Neutrophil (primary cell): ENCODE measurements at regions not wholly inside any gene's neighbourhood (a gene's known extent, or its start where the extent isn't known, plus 50 kb on each side); places are given as distances from the start of the nearest gene placed in this dataset.

ENCODE experiments used
- H3K27ac ChIP-seq: fragments of 200-600 bp; sonication (generic); 2 replicates; pipeline ENCODE4 v1.5.1; 2016; ENCODE audit warnings: mild to moderate bottlenecking, moderate library complexity
- H3K27me3 ChIP-seq: fragments of 200-600 bp; sonication (generic); 2 replicates; pipeline ENCODE4 v1.6.0; 2016; ENCODE audit warnings: mild to moderate bottlenecking
- H3K36me3 ChIP-seq: fragments of 200-600 bp; sonication (generic); 2 replicates; pipeline ENCODE4 v1.5.1; 2017
- H3K4me1 ChIP-seq, 2 experiments: fragments of 200-600 bp in 1 of 2; sonication (generic) in 1 of 2; 1 replicate in 1 of 2; 2 replicates in 1 of 2; pipeline versions ENCODE4 v1.5.1 to v1.6.1; 2013 to 2016; ENCODE audit warnings: low read depth in 1 of 2, low read length in 1 of 2, mild to moderate bottlenecking in 1 of 2, moderate library complexity in 1 of 2; ENCODE audit not compliant: control insufficient read depth in 1 of 2, insufficient read depth in 1 of 2
- H3K4me3 ChIP-seq, 2 experiments: fragments of 200-600 bp in 1 of 2; sonication (generic) in 1 of 2; 1 replicate in 1 of 2; 2 replicates in 1 of 2; pipeline ENCODE4 v1.5.1; 2013 to 2016; ENCODE audit warnings: low read depth in 1 of 2, low read length in 1 of 2, mild to moderate bottlenecking in 1 of 2, moderate library complexity in 1 of 2
- H3K9me3 ChIP-seq: fragments of 200-600 bp; sonication (generic); 2 replicates; pipeline ENCODE4 v1.5.1; 2016
- CTCF ChIP-seq: fragments of 200-600 bp; sonication (generic); IDR thresholded peaks from 2 replicates; pipeline ENCODE4 v1.5.1; 2016; ENCODE audit warnings: antibody characterized with exemption

GRCh38 chr16:47895146-47895545, 260.6 kb downstream of the ABCC12 start:
- H3K27ac ChIP-seq, result no peak overlapping the region
- no peaks in the 10 kb centered on the region for H3K4me1 ChIP-seq
- no peak overlapping the region for H3K4me3 ChIP-seq
- H3K36me3 ChIP-seq, result no peaks in the 10 kb centered on the region
- no peaks in the 10 kb centered on the region for H3K27me3 ChIP-seq
- H3K9me3 ChIP-seq, result no peaks in the 10 kb centered on the region
- TF ChIP-seq CTCF, result no peak

GRCh38 chr16:47892999-47893398, 262.8 kb downstream of the ABCC12 start:
- Histone ChIP-seq H3K9me3 (no peaks in the 10 kb centered on the region), H3K4me1 (no peaks in the 10 kb centered on the region), H3K4me3 (no peak overlapping the region), H3K27ac (no peak overlapping the region), H3K27me3 (no peaks in the 10 kb centered on the region), H3K36me3 (no peaks in the 10 kb centered on the region)
- no peak for TF ChIP-seq CTCF

- Histone ChIP-seq H3K27ac (no peak overlapping the region), H3K4me1 (no peaks in the 10 kb centered on the region), H3K9me3 (no peaks in the 10 kb centered on the region), H3K36me3 (no peaks in the 10 kb centered on the region), H3K4me3 (no peak overlapping the region), H3K27me3 (peaks cover 26% of the 10 kb centered on the region)
- no peak for TF ChIP-seq CTCF
Observed at GRCh38 chr16:47888734-47889133, 267.1 kb downstream of the ABCC12 start.

GRCh38 chr16:47888142-47888541, 267.7 kb downstream of the ABCC12 start:
- Histone ChIP-seq H3K4me3 (no peak overlapping the region), H3K36me3 (no peaks in the 10 kb centered on the region), H3K9me3 (no peaks in the 10 kb centered on the region), H3K4me1 (no peaks in the 10 kb centered on the region), H3K27ac (no peak overlapping the region), H3K27me3 (peaks cover 26% of the 10 kb centered on the region)
- TF ChIP-seq CTCF, result no peak

- Histone ChIP-seq H3K4me3 (no peak overlapping the region), H3K36me3 (no peaks in the 10 kb centered on the region), H3K27ac (no peak overlapping the region), H3K4me1 (no peaks in the 10 kb centered on the region), H3K9me3 (no peaks in the 10 kb centered on the region), H3K27me3 (peaks cover 26% of the 10 kb centered on the region)
- TF ChIP-seq CTCF, result no peak
Observed at GRCh38 chr16:47887496-47887895, 268.3 kb downstream of the ABCC12 start.
